Activated T-cell treated with anti-CD3 and anti-CD28 coated beads, Interleukin-2, amount 50 U/mL, for 4 hours (primary cell): ENCODE measurements at regions not wholly inside any gene's neighbourhood (a gene's known extent, or its start where the extent isn't known, plus 50 kb on each side); places are given as distances from the start of the nearest gene placed in this dataset.

Experiments
- ATAC-seq, 2 donors: fragments of 200-7000 bp; cut with Tn5 transposase; one replicate each; pipeline ENCODE4 v1.10.0; 2021
- DNase-seq: peaks from one replicate; pipeline ENCODE4 v3.0.0-alpha.2; 2020
- H3K27me3 Mint-ChIP-seq: one replicate; pipeline ENCODE4 v1.8.0; 2021; ENCODE audit warnings: low read depth, mixed read lengths
- H3K36me3 Mint-ChIP-seq: one replicate; pipeline ENCODE4 v1.8.0; 2022; ENCODE audit warnings: mixed read lengths; ENCODE audit not compliant: insufficient read depth
- H3K4me1 Mint-ChIP-seq: one replicate; pipeline ENCODE4 v1.8.0; 2021; ENCODE audit warnings: low read depth, mixed read lengths
- H3K4me3 Mint-ChIP-seq: one replicate; pipeline ENCODE4 v1.8.0; 2021; ENCODE audit warnings: mild to moderate bottlenecking, moderate library complexity, mixed read lengths
- H3K9me3 Mint-ChIP-seq: one replicate; pipeline ENCODE4 v1.8.0; 2021; ENCODE audit warnings: mixed read lengths

- Mint-ChIP-seq H3K36me3 (no peaks in the 10 kb centered on the region), H3K4me3 (no peak overlapping the region), H3K27me3 (peaks cover 11% of the 10 kb centered on the region), H3K4me1 (no peaks in the 10 kb centered on the region), H3K9me3 (peaks cover 6% of the 10 kb centered on the region)
- DNase-seq = no peak
- ATAC-seq = no peak
These were observed 121.2 kb upstream of the TANK start for GRCh38 chr2:161039071-161039470.

GRCh38 chr2:161041356-161041755 lies 118.9 kb upstream of the TANK start:
- peaks cover 6% of the 10 kb centered on the region for H3K27me3 Mint-ChIP-seq
- no peak for DNase-seq

GRCh38 chr2:161042990-161043625 lies 117.1 kb upstream of the TANK start:
- ATAC-seq (no peak), DNase-seq (no peak)
- Mint-ChIP-seq H3K4me3 (no peak overlapping the region), H3K9me3 (no peaks in the 10 kb centered on the region), H3K4me1 (no peaks in the 10 kb centered on the region), H3K27me3 (peaks cover 6% of the 10 kb centered on the region), H3K36me3 (no peaks in the 10 kb centered on the region)

More at GRCh38 chr2:161041356-161041755, 118.9 kb upstream of the TANK start:
- Mint-ChIP-seq H3K36me3 (no peaks in the 10 kb centered on the region), H3K9me3 (no peaks in the 10 kb centered on the region), H3K4me3 (no peak overlapping the region), H3K4me1 (no peaks in the 10 kb centered on the region)
- no peak for ATAC-seq

GRCh38 chr2:161044095-161044865 lies 115.9 kb upstream of the TANK start:
- no peaks in the 10 kb centered on the region for H3K9me3 Mint-ChIP-seq
- ATAC-seq (no peak), DNase-seq (no peak)
- H3K4me1 Mint-ChIP-seq = no peaks in the 10 kb centered on the region
- H3K36me3 Mint-ChIP-seq = no peaks in the 10 kb centered on the region
- peaks cover 7% of the 10 kb centered on the region for H3K27me3 Mint-ChIP-seq
- H3K4me3 Mint-ChIP-seq = no peak overlapping the region

- Mint-ChIP-seq H3K9me3 (no peaks in the 10 kb centered on the region), H3K36me3 (no peaks in the 10 kb centered on the region), H3K4me3 (no peak overlapping the region), H3K27me3 (peaks cover 10% of the 10 kb centered on the region), H3K4me1 (no peaks in the 10 kb centered on the region)
- no peak for ATAC-seq
- DNase-seq = no peak
These were observed 115.3 kb upstream of the TANK start for GRCh38 chr2:161044921-161045320.

DNA sequence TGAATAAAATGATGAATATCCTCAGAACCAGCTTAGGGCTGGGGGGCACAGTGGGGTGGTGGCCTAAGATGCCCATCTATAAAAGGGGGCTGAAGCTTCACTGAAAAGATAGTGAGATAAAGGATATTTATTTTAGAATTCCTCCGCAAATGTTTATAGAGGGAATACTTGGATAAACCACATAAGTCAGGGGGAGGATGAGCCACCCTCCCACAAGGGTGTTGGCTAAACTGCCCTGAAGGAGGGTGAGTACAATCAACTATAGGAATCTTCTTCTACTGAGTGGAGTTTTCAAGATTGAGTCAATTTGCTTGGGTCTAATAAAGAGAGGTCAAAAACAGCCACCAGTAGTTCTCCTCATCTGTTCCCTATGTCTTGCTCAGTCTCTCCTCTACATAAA lies 114.5 kb upstream of the TANK start:
- no peaks in the 10 kb centered on the region for H3K4me1 Mint-ChIP-seq
- DNase-seq (no peak), ATAC-seq (no peak)
- peaks cover 15% of the 10 kb centered on the region for H3K27me3 Mint-ChIP-seq
- no peaks in the 10 kb centered on the region for H3K9me3 Mint-ChIP-seq
- H3K36me3 Mint-ChIP-seq = no peaks in the 10 kb centered on the region
- H3K4me3 Mint-ChIP-seq = no peak overlapping the region

DNA sequence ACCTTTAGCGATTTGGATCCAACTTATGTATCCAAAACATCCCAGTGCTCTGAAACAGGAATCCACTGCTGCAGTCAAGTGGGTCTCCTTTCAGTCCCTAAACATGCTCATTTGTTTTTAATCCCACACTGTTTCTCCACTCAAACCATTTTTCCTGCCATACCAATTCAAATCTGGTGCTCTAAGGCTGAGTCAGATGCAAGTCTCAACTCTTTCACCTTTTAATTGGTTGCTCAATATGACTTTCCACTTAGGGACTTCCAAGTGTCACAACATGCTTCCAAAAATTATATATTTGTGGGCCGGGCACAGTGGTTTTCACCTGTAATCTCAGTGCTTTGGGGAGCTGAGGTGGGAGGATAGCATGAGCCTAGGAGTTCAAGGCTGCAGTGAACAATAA lies 113.4 kb upstream of the TANK start:
- H3K4me3 Mint-ChIP-seq = no peak overlapping the region

GRCh38 chr2:161048317-161048716 lies 111.9 kb upstream of the TANK start:
- H3K9me3 Mint-ChIP-seq = no peaks in the 10 kb centered on the region
- H3K27me3 Mint-ChIP-seq = peaks cover 22% of the 10 kb centered on the region
- H3K36me3 Mint-ChIP-seq = no peaks in the 10 kb centered on the region
- ATAC-seq (no peak), DNase-seq (no peak)
- H3K4me3 Mint-ChIP-seq = no peak overlapping the region
- no peaks in the 10 kb centered on the region for H3K4me1 Mint-ChIP-seq

More for the DNA sequence above, 113.4 kb upstream of the TANK start:
- Mint-ChIP-seq H3K36me3 (no peaks in the 10 kb centered on the region), H3K27me3 (peaks cover 17% of the 10 kb centered on the region), H3K4me1 (no peaks in the 10 kb centered on the region), H3K9me3 (no peaks in the 10 kb centered on the region)
- ATAC-seq (no peak), DNase-seq (no peak)

- Mint-ChIP-seq H3K27me3 (peaks cover 21% of the 10 kb centered on the region), H3K36me3 (no peaks in the 10 kb centered on the region), H3K4me1 (no peaks in the 10 kb centered on the region), H3K4me3 (no peak overlapping the region), H3K9me3 (no peaks in the 10 kb centered on the region)
- ATAC-seq (no peak), DNase-seq (no peak)
These were observed 110.7 kb upstream of the TANK start for GRCh38 chr2:161049559-161049958.

DNA sequence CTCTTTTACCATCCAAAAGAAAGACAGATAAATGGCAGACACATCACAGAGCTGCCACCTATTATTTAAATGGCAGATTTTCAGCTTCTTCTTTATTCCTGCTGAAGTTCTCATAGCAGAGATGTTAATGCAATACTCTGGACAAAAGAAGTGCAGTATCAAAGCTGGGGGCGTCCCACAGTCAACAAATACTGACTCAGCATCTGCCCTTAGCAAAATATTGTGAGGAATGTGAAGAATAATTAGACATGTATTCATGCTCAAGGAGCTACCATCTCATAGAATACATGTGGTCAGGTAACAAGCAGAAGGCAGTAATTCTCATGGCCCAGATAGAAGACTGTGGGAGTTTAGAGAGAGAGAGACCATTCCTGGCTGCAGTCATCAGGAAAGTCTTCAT lies 108.0 kb upstream of the TANK start:
- peaks cover 12% of the 10 kb centered on the region for H3K9me3 Mint-ChIP-seq
- no peak overlapping the region for H3K4me3 Mint-ChIP-seq
- no peaks in the 10 kb centered on the region for H3K36me3 Mint-ChIP-seq
- H3K27me3 Mint-ChIP-seq = peaks cover 22% of the 10 kb centered on the region
- ATAC-seq (no peak), DNase-seq (no peak)
- no peaks in the 10 kb centered on the region for H3K4me1 Mint-ChIP-seq

DNA sequence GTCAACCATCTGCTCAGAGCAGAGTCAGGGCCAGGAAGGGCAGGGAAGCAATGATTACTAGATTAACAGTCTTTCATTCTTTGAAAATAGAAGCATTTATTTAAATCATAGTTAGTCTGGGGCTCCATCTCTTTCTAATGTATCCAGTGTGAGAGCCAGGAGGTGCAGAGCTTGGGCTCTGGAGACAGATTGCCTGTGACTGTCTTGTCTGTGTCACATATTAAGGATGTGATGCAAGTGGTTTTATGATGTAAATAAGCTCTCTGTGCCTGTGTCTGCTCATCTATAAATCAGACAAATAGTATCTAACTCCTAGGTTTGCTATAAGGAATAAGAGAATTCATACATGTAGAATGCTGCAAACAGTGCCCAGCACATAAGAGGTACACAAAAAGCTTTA lies 104.9 kb upstream of the TANK start:
- no peak for DNase-seq
- Mint-ChIP-seq H3K9me3 (peaks cover 12% of the 10 kb centered on the region), H3K36me3 (no peaks in the 10 kb centered on the region), H3K4me3 (no peak overlapping the region), H3K4me1 (no peaks in the 10 kb centered on the region), H3K27me3 (peaks cover 15% of the 10 kb centered on the region)
- no peak for ATAC-seq

GRCh38 chr2:161059388-161059787 lies 100.8 kb upstream of the TANK start:
- DNase-seq (no peak), ATAC-seq (no peak)
- H3K36me3 Mint-ChIP-seq = no peaks in the 10 kb centered on the region
- H3K4me1 Mint-ChIP-seq = peaks cover 4% of the 10 kb centered on the region
- H3K9me3 Mint-ChIP-seq = peaks cover 12% of the 10 kb centered on the region
- H3K27me3 Mint-ChIP-seq = peaks cover 2% of the 10 kb centered on the region
- H3K4me3 Mint-ChIP-seq = no peak overlapping the region

GRCh38 chr2:161061786-161062185 lies 98.4 kb upstream of the TANK start:
- H3K4me1 Mint-ChIP-seq = peaks cover 4% of the 10 kb centered on the region
- H3K4me3 Mint-ChIP-seq = no peak overlapping the region
- H3K27me3 Mint-ChIP-seq = no peaks in the 10 kb centered on the region
- no peaks in the 10 kb centered on the region for H3K36me3 Mint-ChIP-seq
- peaks cover 3% of the 10 kb centered on the region for H3K9me3 Mint-ChIP-seq
- ATAC-seq = no peak
- DNase-seq = no peak

- DNase-seq (peak; percentile 65), ATAC-seq (peak; percentile 90 to 96)
- Mint-ChIP-seq H3K4me3 (no peak overlapping the region), H3K4me1 (peaks cover 4% of the 10 kb centered on the region), H3K9me3 (no peaks in the 10 kb centered on the region), H3K36me3 (no peaks in the 10 kb centered on the region), H3K27me3 (no peaks in the 10 kb centered on the region)
These were observed 96.9 kb upstream of the TANK start for GRCh38 chr2:161063157-161063945.

DNA sequence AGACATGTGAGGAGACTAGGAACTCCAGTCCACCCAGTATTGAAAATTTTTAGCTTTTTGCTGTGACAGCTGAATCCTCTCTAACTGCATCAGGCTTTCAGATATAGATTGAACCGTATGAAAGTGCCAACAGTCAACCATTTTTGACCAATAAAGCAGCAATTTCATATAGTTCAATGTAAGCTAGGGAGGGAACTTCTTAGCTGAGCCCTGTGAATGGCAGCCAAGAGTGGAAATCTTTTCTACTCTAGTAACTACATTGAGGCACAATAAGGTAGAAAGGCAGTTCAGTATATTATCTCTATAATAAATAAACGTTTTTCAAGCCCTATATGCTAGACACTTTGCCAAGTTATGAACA lies 96.3 kb upstream of the TANK start:
- no peaks in the 10 kb centered on the region for H3K9me3 Mint-ChIP-seq
- H3K4me3 Mint-ChIP-seq = no peak overlapping the region
- ATAC-seq (peak; percentile 31 to 35), DNase-seq (no peak)
- H3K4me1 Mint-ChIP-seq = peaks cover 4% of the 10 kb centered on the region
- no peaks in the 10 kb centered on the region for H3K36me3 Mint-ChIP-seq
- H3K27me3 Mint-ChIP-seq = no peaks in the 10 kb centered on the region
